D721Med (cell line): ENCODE measurements at regions not wholly inside any gene's neighbourhood (a gene's known extent, or its start where the extent isn't known, plus 50 kb on each side); places are given as distances from the start of the nearest gene placed in this dataset.

Source experiments
- DNase-seq: peaks from one replicate; pipeline ENCODE4 v3.0.0; 2011; ENCODE audit warnings: low spot score; ENCODE audit not compliant: insufficient read length
- FAIRE-seq: peaks from 2 replicates; lab custom pipeline; 2011; peaks lifted over from hg19 to GRCh38; lab: Jason Lieb, UNC
- CTCF ChIP-seq: IDR thresholded peaks from 2 replicates; pipeline ENCODE4 v1.5.1; 2012; ENCODE audit warnings: mild to moderate bottlenecking, control low read depth; ENCODE audit not compliant: insufficient read depth; ENCODE audit errors: missing control alignments

- DNase-seq (no peak), FAIRE-seq (no peak)
- no peak for TF ChIP-seq CTCF
Observed at GRCh38 chr9:130781569-130781968, 53.5 kb upstream of the ABL1 start.

GRCh38 chr9:130782886-130783530, 52.0 kb upstream of the ABL1 start:
- TF ChIP-seq CTCF, result no peak
- DNase-seq (no peak), FAIRE-seq (no peak)

GRCh38 chr9:130785053-130785452, 50.0 kb upstream of the ABL1 start:
- no peak for TF ChIP-seq CTCF
- DNase-seq, result no peak
- FAIRE-seq, result no peak
